Transverse colon (tissue), 4 donors: ENCODE measurements at regions not wholly inside any gene's neighbourhood (a gene's known extent, or its start where the extent isn't known, plus 50 kb on each side); places are given as distances from the start of the nearest gene placed in this dataset.

Experiments
- CTCF ChIP-seq, 5 experiments: fragments of 200-600 bp in 3 of 5; fragments of 450-650 bp in 2 of 5; sonication (generic) in 3 of 5; IDR thresholded peaks; 1 replicate in 2 of 5; 2 replicates in 3 of 5; pipeline ENCODE4 v1.5.1; 2016 to 2017; ENCODE audit warnings: antibody characterized with exemption in 5 of 5, inconsistent platforms in 3 of 5, mild to moderate bottlenecking in 2 of 5, moderate library complexity in 1 of 5
- EP300 ChIP-seq: sonication (generic); formaldehyde crosslinking; IDR thresholded peaks from one replicate; pipeline ENCODE4 v1.6.1; 2017; ENCODE audit warnings: antibody characterized with exemption, low read depth
- POLR2A ChIP-seq: fragments of 450-650 bp; IDR thresholded peaks from one replicate; pipeline ENCODE4 v1.6.1; 2016; ENCODE audit warnings: antibody characterized with exemption, mild to moderate bottlenecking, moderate library complexity
- POLR2AphosphoS5 ChIP-seq, 3 donors: sonication (generic); formaldehyde crosslinking; IDR thresholded peaks; one replicate each; pipeline ENCODE4 v1.6.1; 2016; ENCODE audit warnings: antibody characterized with exemption in 3 of 3

GRCh38 chr7:83863906-83864305, 215.0 kb upstream of the SEMA3E start:
- no peak for TF ChIP-seq EP300
- TF ChIP-seq CTCF (IDR thresholded peaks at IDR 0.05) = no peak
- TF ChIP-seq POLR2A = no peak
- no peak for TF ChIP-seq POLR2AphosphoS5 (IDR thresholded peaks at IDR 0.05)
